GM18511 (cell line): ENCODE measurements at regions not wholly inside any gene's neighbourhood (a gene's known extent, or its start where the extent isn't known, plus 50 kb on each side); places are given as distances from the start of the nearest gene placed in this dataset.

Experiments used
- ATAC-seq: cut with Tn5 transposase; IDR thresholded peaks from one replicate; pipeline ENCODE4 v1.9.1; 2021; ENCODE audit warnings: mild to moderate bottlenecking, moderate library complexity; ENCODE audit not compliant: unreplicated experiment

DNA sequence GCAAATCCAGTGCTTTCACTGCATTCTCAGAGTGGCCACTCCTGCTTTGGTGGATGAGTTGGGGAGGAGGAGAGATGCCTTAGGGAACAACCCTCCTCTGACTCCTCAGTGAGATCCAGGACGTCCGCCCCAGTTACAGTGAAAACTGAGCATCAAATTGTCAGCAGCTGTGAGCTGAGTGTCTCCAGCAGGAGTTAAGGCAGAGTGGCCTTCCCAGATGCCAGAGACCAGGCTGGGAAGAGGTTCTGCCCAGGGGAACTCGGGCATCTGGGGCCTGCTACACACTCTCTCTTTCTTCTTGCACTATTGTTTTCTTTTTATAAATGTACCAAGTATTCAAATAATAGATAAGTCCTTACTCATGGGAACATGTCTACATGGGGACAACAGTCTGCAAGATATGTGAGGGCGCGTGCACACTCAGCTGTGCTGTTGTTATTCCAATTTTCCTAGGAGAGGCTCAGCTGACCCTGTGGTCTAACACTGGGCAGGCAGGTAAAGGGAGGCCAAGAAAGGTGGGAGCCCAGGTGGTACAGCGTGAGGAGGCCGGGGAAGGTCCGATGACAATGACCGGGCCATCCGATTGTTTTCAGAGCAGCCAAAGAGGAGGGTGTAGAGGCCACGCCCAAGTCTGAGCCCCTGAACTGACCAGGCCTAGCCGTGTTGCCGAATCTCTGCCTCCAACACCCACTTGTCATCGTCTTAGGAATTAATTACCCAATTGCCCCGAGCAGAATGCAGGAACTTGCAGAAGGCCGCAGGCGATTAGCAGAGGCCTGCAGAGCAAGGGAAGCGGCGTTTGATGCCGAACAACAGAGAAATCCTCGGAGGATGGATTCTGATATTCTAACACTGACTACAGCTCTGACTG lies 166.9 kb downstream of the ANAPC1 start:
- ATAC-seq: no peak
